Osteocyte (in vitro differentiated cells): ENCODE measurements at regions not wholly inside any gene's neighbourhood (a gene's known extent, or its start where the extent isn't known, plus 50 kb on each side); places are given as distances from the start of the nearest gene placed in this dataset.
"Not testable (repeated sequence)": the region's sequence is repeated elsewhere in the genome, so short reads cannot be mapped to it uniquely, and the experiment has no call there.

Source experiments
- DNase-seq: peaks from one replicate; pipeline ENCODE4 v3.0.0; 2021; ENCODE audit warnings: mixed read lengths; ENCODE audit not compliant: unreplicated experiment; ENCODE audit errors: extremely low spot score
- H3K27ac Mint-ChIP-seq: one replicate; pipeline ENCODE4 v1.8.0; 2021; ENCODE audit warnings: mild to moderate bottlenecking, mixed read lengths; ENCODE audit not compliant: unreplicated experiment
- H3K27me3 Mint-ChIP-seq: one replicate; pipeline ENCODE4 v1.8.0; 2021; ENCODE audit warnings: mixed read lengths; ENCODE audit not compliant: unreplicated experiment
- H3K36me3 Mint-ChIP-seq: one replicate; pipeline ENCODE4 v1.8.0; 2021; ENCODE audit warnings: mixed read lengths; ENCODE audit not compliant: unreplicated experiment
- H3K4me1 Mint-ChIP-seq: one replicate; pipeline ENCODE4 v1.8.0; 2021; ENCODE audit warnings: mixed read lengths; ENCODE audit not compliant: unreplicated experiment
- H3K4me3 Mint-ChIP-seq: one replicate; pipeline ENCODE4 v1.8.0; 2021; ENCODE audit warnings: mild to moderate bottlenecking, moderate library complexity, mixed read lengths; ENCODE audit not compliant: unreplicated experiment
- H3K9me3 Mint-ChIP-seq: one replicate; pipeline ENCODE4 v1.8.0; 2021; ENCODE audit warnings: mixed read lengths; ENCODE audit not compliant: unreplicated experiment
- CTCF ChIP-seq: fragments of 200-600 bp; sonication (generic); IDR thresholded peaks from 2 replicates; pipeline ENCODE4 v1.5.0; 2021; ENCODE audit warnings: antibody characterized with exemption, mild to moderate bottlenecking, moderate library complexity

- no peak for TF ChIP-seq CTCF
- no peak for DNase-seq
- H3K36me3 Mint-ChIP-seq = no peaks in the 10 kb centered on the region
- no peaks in the 10 kb centered on the region for H3K4me1 Mint-ChIP-seq
- no peak overlapping the region for H3K4me3 Mint-ChIP-seq
- H3K27me3 Mint-ChIP-seq = peaks cover 8% of the 10 kb centered on the region
- H3K9me3 Mint-ChIP-seq = no peaks in the 10 kb centered on the region
- H3K27ac Mint-ChIP-seq = no peak overlapping the region
Observed at GRCh38 chr10:64345856-64346255, 824.7 kb downstream of the REEP3 start.

- H3K4me3 Mint-ChIP-seq = no peak overlapping the region
- no peak for TF ChIP-seq CTCF
- H3K4me1 Mint-ChIP-seq = no peaks in the 10 kb centered on the region
- DNase-seq = no peak
- no peak overlapping the region for H3K27ac Mint-ChIP-seq
- no peaks in the 10 kb centered on the region for H3K36me3 Mint-ChIP-seq
- no peaks in the 10 kb centered on the region for H3K9me3 Mint-ChIP-seq
- H3K27me3 Mint-ChIP-seq = peaks cover 8% of the 10 kb centered on the region
Observed at GRCh38 chr10:64346389-64346788, 825.2 kb downstream of the REEP3 start.

- H3K27ac Mint-ChIP-seq = no peak overlapping the region
- H3K36me3 Mint-ChIP-seq = no peaks in the 10 kb centered on the region
- no peaks in the 10 kb centered on the region for H3K4me1 Mint-ChIP-seq
- no peak for TF ChIP-seq CTCF
- DNase-seq = no peak
- no peaks in the 10 kb centered on the region for H3K9me3 Mint-ChIP-seq
- peaks cover 7% of the 10 kb centered on the region for H3K27me3 Mint-ChIP-seq
- no peak overlapping the region for H3K4me3 Mint-ChIP-seq
Observed at GRCh38 chr10:64350665-64351064, 829.5 kb downstream of the REEP3 start.

- Mint-ChIP-seq H3K9me3 (peaks cover 12% of the 10 kb centered on the region), H3K4me3 (no peak overlapping the region), H3K4me1 (no peaks in the 10 kb centered on the region), H3K27ac (no peak overlapping the region), H3K36me3 (no peaks in the 10 kb centered on the region), H3K27me3 (no peaks in the 10 kb centered on the region)
- TF ChIP-seq CTCF = no peak
- no peak for DNase-seq
Observed at GRCh38 chr10:64358907-64359306, 837.7 kb downstream of the REEP3 start.

- H3K27ac Mint-ChIP-seq, DNase-seq, H3K4me1 Mint-ChIP-seq, H3K27me3 Mint-ChIP-seq, H3K4me3 Mint-ChIP-seq, H3K36me3 Mint-ChIP-seq: not testable (repeated sequence)
- peaks cover 12% of the 10 kb centered on the region for H3K9me3 Mint-ChIP-seq
Observed at GRCh38 chr10:64360240-64360639, 839.0 kb downstream of the REEP3 start.

GRCh38 chr10:64363687-64364086 is 842.5 kb downstream of the REEP3 start:
- no peak for DNase-seq
- H3K4me1 Mint-ChIP-seq = peaks cover 23% of the 10 kb centered on the region
- H3K4me3 Mint-ChIP-seq = no peak overlapping the region
- H3K27ac Mint-ChIP-seq = no peak overlapping the region
- no peaks in the 10 kb centered on the region for H3K36me3 Mint-ChIP-seq
- H3K27me3 Mint-ChIP-seq = no peaks in the 10 kb centered on the region
- no peak for TF ChIP-seq CTCF
- peaks cover 10% of the 10 kb centered on the region for H3K9me3 Mint-ChIP-seq
